Transverse colon (tissue), 4 donors: ENCODE measurements at regions not wholly inside any gene's neighbourhood (a gene's known extent, or its start where the extent isn't known, plus 50 kb on each side); places are given as distances from the start of the nearest gene placed in this dataset.

Source experiments
- DNase-seq: peaks from one replicate; pipeline ENCODE4 v3.0.0-alpha.2; 2019
- H3K27ac ChIP-seq, 4 donors: fragments of 200-600 bp; sonication (generic); 2 replicates each; pipeline ENCODE4 v1.5.1; 2016 to 2018; ENCODE audit warnings: inconsistent platforms in 4 of 4
- H3K27me3 ChIP-seq: fragments of 200-600 bp; sonication (generic); 2 replicates; pipeline ENCODE4 v1.5.1; 2017; ENCODE audit warnings: inconsistent platforms
- H3K36me3 ChIP-seq, 4 donors: fragments of 200-600 bp; sonication (generic); 2 replicates each; pipeline ENCODE4 v1.5.1; 2017 to 2019; ENCODE audit warnings: inconsistent platforms in 4 of 4
- H3K4me1 ChIP-seq, 4 donors: fragments of 200-600 bp; sonication (generic); 2 replicates each; pipeline ENCODE4 v1.5.1; 2017 to 2020; ENCODE audit warnings: inconsistent platforms in 4 of 4
- H3K4me3 ChIP-seq, 4 donors: fragments of 200-600 bp; sonication (generic); 1 replicate in 1 of 4; 2 replicates in 3 of 4; pipeline versions ENCODE4 v1.5.1 to v1.6.1; 2017 to 2019; ENCODE audit warnings: inconsistent platforms in 4 of 4
- H3K9me3 ChIP-seq, 2 donors: fragments of 200-600 bp; sonication (generic); 2 replicates each; pipeline ENCODE4 v1.5.1; 2017 to 2019; ENCODE audit warnings: inconsistent platforms in 2 of 2
- EP300 ChIP-seq: sonication (generic); formaldehyde crosslinking; IDR thresholded peaks from one replicate; pipeline ENCODE4 v1.6.1; 2017; ENCODE audit warnings: antibody characterized with exemption, low read depth
- POLR2A ChIP-seq: fragments of 450-650 bp; IDR thresholded peaks from one replicate; pipeline ENCODE4 v1.6.1; 2016; ENCODE audit warnings: antibody characterized with exemption, mild to moderate bottlenecking, moderate library complexity
- POLR2AphosphoS5 ChIP-seq, 3 donors: sonication (generic); formaldehyde crosslinking; IDR thresholded peaks; one replicate each; pipeline ENCODE4 v1.6.1; 2016; ENCODE audit warnings: antibody characterized with exemption in 3 of 3
- WGBS, 2 donors: methylation state at CpG; one replicate each; pipeline ENCODE4 v1.1.5; 2018; ENCODE audit warnings: low coverage in 1 of 2; 5-methylcytosine and 5-hydroxymethylcytosine counted together
- in situ Hi-C, 4 donors: fragments of 200-750 bp; cut with MboI; loops; one replicate each; pipeline versions ENCODE4 v1.15.0 to v1.15.1; 2017; ENCODE audit warnings: low sequenced_read_pairs in 3 of 4, low pct_ligation_motif_present in 1 of 4, low pct_unique_long_range_greater_than_20kb in 1 of 4
- intact Hi-C: fragments of 100-400 bp; cut with DNase I; formaldehyde crosslinking; loops from one replicate; pipeline ENCODE4 v1.15.1; 2023; ENCODE audit warnings: low total_unique reads
- TF ChIP-seq, protein P1 (sequence below), 5 experiments: fragments of 200-600 bp in 3 of 5; fragments of 450-650 bp in 2 of 5; sonication (generic) in 3 of 5; IDR thresholded peaks; 1 replicate in 2 of 5; 2 replicates in 3 of 5; pipeline ENCODE4 v1.5.1; 2016 to 2017; ENCODE audit warnings: antibody characterized with exemption in 5 of 5, inconsistent platforms in 3 of 5, mild to moderate bottlenecking in 2 of 5, moderate library complexity in 1 of 5

DNA sequence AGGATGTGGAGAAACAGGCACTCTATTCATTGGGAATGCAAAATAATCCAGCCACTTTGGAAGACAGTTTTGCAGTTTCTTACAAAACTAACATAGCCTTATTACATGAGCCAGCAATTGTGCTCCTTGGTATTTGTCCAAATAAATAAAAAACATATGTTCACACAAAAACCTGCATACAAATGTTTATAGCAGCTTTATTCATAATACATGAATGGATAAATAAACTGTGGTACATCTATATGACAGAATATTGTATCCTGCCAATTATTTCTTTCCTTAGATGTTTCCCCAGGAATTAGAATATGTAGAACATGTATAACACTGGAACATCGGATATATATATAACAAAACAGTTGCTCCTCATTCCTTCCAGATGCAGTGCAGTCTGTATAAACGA lies 57.7 kb upstream of the VEGFC start:
- Histone ChIP-seq H3K27ac (no peak overlapping the region), H3K36me3 (no peaks in the 10 kb centered on the region), H3K9me3 (no peaks in the 10 kb centered on the region), H3K27me3 (no peaks in the 10 kb centered on the region), H3K4me3 (no peak overlapping the region), H3K4me1 (no peaks in the 10 kb centered on the region)
- in situ Hi-C loops: no loop called here
- 47 to 67% methylated on average over 2 of the region's 2 CpGs for WGBS, 2 donors
- no peak for TF ChIP-seq EP300
- TF ChIP-seq, protein P1, sequence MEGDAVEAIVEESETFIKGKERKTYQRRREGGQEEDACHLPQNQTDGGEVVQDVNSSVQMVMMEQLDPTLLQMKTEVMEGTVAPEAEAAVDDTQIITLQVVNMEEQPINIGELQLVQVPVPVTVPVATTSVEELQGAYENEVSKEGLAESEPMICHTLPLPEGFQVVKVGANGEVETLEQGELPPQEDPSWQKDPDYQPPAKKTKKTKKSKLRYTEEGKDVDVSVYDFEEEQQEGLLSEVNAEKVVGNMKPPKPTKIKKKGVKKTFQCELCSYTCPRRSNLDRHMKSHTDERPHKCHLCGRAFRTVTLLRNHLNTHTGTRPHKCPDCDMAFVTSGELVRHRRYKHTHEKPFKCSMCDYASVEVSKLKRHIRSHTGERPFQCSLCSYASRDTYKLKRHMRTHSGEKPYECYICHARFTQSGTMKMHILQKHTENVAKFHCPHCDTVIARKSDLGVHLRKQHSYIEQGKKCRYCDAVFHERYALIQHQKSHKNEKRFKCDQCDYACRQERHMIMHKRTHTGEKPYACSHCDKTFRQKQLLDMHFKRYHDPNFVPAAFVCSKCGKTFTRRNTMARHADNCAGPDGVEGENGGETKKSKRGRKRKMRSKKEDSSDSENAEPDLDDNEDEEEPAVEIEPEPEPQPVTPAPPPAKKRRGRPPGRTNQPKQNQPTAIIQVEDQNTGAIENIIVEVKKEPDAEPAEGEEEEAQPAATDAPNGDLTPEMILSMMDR (IDR thresholded peaks at IDR 0.05): no peak
- TF ChIP-seq POLR2A: no peak
- TF ChIP-seq POLR2AphosphoS5 (IDR thresholded peaks at IDR 0.05): no peak
- intact Hi-C loops: no loop called here
- no peak for DNase-seq

DNA sequence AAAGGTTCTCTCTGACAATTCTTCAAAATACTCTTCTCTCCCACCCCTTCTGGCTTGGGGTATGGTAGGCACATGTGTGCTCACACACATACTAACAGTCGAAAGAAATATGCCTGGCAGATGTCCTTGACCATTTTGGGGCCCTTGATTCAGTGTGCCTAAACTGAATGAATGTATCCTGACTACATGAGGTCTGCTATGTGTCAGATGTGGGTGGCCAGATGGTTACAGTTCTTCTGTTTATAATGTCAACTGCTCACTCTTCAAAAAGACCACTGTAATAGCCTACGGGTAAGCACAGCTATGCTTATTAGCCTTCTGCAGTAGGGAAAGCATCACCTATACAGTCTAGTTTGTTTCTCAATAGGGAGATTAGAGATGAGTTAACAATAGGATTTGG lies 63.7 kb upstream of the VEGFC start:
- 56 to 86% methylated on average over 1 to 2 of the region's 2 CpGs for WGBS, 2 donors
- no peak overlapping the region for H3K4me3 ChIP-seq
- H3K27ac ChIP-seq: no peak overlapping the region
- intact Hi-C loops: no loop called here
- no peaks in the 10 kb centered on the region for H3K4me1 ChIP-seq
- H3K36me3 ChIP-seq: no peaks in the 10 kb centered on the region
- no peaks in the 10 kb centered on the region for H3K27me3 ChIP-seq
- no peak for DNase-seq
- in situ Hi-C loops: no loop called here
- H3K9me3 ChIP-seq: no peaks in the 10 kb centered on the region
- no peak for TF ChIP-seq POLR2AphosphoS5 (IDR thresholded peaks at IDR 0.05)
- no peak for TF ChIP-seq EP300
- TF ChIP-seq, protein P1 (IDR thresholded peaks at IDR 0.05): no peak
- TF ChIP-seq POLR2A: no peak

DNA sequence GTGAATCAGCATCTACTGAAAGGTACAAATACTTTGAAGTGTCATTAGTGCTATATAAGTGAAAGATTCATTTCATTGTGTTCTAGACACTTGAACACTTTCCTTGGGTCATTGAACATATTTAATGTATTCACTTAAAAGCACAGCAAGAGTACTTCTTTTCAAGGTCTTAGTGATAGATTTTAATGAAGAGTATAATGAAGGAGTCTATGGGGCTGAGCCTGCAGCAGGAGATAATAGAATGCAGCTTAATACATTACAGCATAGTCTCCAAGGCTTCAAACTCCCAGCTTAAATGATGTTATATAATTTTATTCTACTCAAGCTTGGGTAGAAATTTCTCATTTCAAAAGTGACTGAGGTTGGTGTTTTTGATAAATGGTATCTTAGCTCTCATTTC lies 66.1 kb upstream of the VEGFC start:
- no peaks in the 10 kb centered on the region for H3K36me3 ChIP-seq
- no peak for TF ChIP-seq POLR2A
- TF ChIP-seq, protein P1 (IDR thresholded peaks at IDR 0.05): no peak
- TF ChIP-seq POLR2AphosphoS5 (IDR thresholded peaks at IDR 0.05): no peak
- H3K27me3 ChIP-seq: no peaks in the 10 kb centered on the region
- intact Hi-C loops: no loop called here
- H3K4me3 ChIP-seq: no peak overlapping the region
- DNase-seq: no peak
- H3K4me1 ChIP-seq: no peaks in the 10 kb centered on the region
- H3K27ac ChIP-seq: no peak overlapping the region
- in situ Hi-C loops: no loop called here
- no peaks in the 10 kb centered on the region for H3K9me3 ChIP-seq

DNA sequence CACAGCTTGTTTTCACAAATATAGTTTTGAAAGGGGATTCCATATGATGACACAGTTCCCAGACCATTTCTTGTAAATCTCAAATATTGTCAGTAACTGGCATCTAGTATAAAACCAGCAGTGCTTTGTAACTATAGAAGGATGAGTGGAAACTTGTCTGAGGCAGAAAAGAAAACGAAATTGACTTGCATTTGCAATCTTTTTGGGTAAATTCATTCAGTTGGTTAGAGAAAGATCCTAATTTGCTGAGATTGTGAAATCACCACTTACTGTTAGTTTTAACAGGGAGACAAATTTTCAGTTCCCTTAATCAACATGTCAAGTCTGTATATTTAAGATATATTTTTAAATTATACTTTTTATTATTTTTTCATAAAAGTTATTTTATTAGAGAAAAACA lies 71.5 kb upstream of the VEGFC start:
- intact Hi-C loops: no loop called here
- TF ChIP-seq, protein P1 (IDR thresholded peaks at IDR 0.05): no peak
- no peak overlapping the region for H3K4me3 ChIP-seq
- no peak overlapping the region for H3K27ac ChIP-seq
- DNase-seq: no peak
- H3K27me3 ChIP-seq: no peaks in the 10 kb centered on the region
- H3K9me3 ChIP-seq: no peaks in the 10 kb centered on the region
- WGBS, 2 donors: 0% methylated on average over 1 of the region's 1 CpG
- no peaks in the 10 kb centered on the region for H3K36me3 ChIP-seq
- in situ Hi-C loops: no loop called here
- no peaks in the 10 kb centered on the region for H3K4me1 ChIP-seq
